ENCODE measurements at regions not wholly inside any gene's neighbourhood (a gene's known extent, or its start where the extent isn't known, plus 50 kb on each side); places are given as distances from the start of the nearest gene placed in this dataset.
A peak's percentile ranks its signal among the peaks of the same experiment; 100 is the strongest.
"Not testable (repeated sequence)": the region's sequence is repeated elsewhere in the genome, so short reads cannot be mapped to it uniquely, and the experiment has no call there.

DNA sequence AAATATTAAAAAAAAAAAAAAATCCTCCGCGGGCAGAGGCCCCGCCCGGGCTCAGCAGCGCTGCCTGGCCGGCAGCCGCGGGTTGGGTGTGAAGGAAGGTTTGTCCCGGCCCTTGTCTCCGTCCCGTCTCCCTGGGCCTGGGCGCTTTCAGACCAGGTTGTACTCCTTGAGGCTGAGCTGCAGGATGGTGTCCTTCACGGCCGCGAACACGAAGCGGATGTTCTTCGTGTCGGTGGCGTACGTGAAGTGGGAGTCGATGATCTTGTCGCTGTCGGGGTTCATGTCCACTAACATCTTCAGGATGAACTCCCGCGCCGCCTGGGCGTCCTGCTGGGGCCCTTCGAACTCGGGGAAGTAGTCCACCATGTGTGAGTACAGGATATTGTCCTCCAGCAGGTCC, 123.7 kb upstream of the KCTD7 start:
- Histone ChIP-seq H3K9me3 (ENCODE audit: control insufficient read depth in 1 of 2, low read length in 2 of 2) (no peaks in the 10 kb centered on the region), H3K4me1 (ENCODE audit: control insufficient read depth in 1 of 2, insufficient read depth in 2 of 2, low read length in 2 of 2) (no peaks in the 10 kb centered on the region), H3K27ac (ENCODE audit: low read length) (no peak overlapping the region), H3K36me3 (ENCODE audit: control insufficient read depth in 1 of 2, insufficient read depth in 2 of 2, low read length in 2 of 2) (no peaks in the 10 kb centered on the region), H3K27me3 (ENCODE audit: low read depth, low read length) (peaks cover 3% of the 10 kb centered on the region), H3K4me3 (ENCODE audit: low read depth in 1 of 2, low read length in 2 of 2) (no peak overlapping the region)

DNA sequence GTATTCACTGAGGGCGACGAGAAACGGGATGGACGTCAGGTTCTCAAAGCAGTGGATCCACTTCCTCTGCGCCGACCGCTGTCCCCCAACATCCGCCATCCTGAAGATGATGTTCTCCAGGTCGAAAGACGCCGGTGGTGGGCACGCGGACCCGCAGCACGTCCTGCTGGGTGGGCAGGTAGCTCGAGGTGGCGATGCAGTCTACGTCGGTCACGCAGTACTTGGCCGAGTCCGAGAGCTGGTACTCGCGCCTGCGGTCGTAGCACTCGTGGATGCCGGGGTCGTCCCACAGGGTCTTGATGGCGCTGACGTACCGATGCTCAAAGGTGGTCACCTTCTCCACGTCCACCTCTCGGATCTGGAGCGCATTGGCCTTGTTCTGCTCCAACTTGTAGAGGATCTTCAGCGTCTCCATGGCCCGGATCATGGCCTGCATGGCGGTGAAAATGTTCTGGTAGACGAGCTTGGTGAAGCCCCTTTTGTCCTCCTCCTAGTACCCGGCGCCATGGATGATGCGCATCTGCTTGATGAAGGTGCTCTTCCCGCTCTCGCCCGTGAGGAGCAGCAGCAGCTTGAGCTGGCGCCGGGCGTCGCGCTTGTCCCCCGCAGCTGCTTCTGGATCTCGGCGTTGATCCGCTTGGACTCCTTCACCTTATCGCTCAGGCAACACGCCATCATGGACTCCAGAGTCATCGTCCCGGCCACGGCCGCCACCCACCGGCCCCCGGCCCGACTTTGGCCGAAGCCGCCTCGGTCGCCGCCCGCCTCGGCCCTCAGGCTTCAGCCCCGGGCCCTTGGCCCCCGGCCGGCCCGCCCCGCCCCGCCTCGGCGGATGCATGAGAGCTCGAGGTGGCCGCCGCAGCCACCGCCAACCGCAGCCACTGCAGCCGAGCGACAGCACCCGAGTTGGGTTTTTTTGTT, 122.9 kb upstream of the KCTD7 start:
- Histone ChIP-seq H3K27ac (ENCODE audit: low read length) (no peak overlapping the region), H3K9me3 (ENCODE audit: control insufficient read depth in 1 of 2, low read length in 2 of 2) (no peaks in the 10 kb centered on the region), H3K4me1 (ENCODE audit: control insufficient read depth in 1 of 2, insufficient read depth in 2 of 2, low read length in 2 of 2) (no peaks in the 10 kb centered on the region), H3K4me3 (ENCODE audit: low read depth in 1 of 2, low read length in 2 of 2) (peak overlapping the region in 1 of 2 donors; percentile 33), H3K36me3 (ENCODE audit: control insufficient read depth in 1 of 2, insufficient read depth in 2 of 2, low read length in 2 of 2) (no peaks in the 10 kb centered on the region), H3K27me3 (ENCODE audit: low read depth, low read length) (peaks cover 3% of the 10 kb centered on the region)

- not testable (repeated sequence) for H3K27me3 ChIP-seq (ENCODE audit: low read depth, low read length); H3K36me3 ChIP-seq (ENCODE audit: control insufficient read depth in 1 of 2, insufficient read depth in 2 of 2, low read length in 2 of 2); H3K4me3 ChIP-seq (ENCODE audit: low read depth in 1 of 2, low read length in 2 of 2); H3K4me1 ChIP-seq (ENCODE audit: control insufficient read depth in 1 of 2, insufficient read depth in 2 of 2, low read length in 2 of 2); H3K9me3 ChIP-seq (ENCODE audit: control insufficient read depth in 1 of 2, low read length in 2 of 2); H3K27ac ChIP-seq (ENCODE audit: low read length)
Observed at GRCh38 chr7:66506703-66507102, 122.0 kb upstream of the KCTD7 start.

DNA sequence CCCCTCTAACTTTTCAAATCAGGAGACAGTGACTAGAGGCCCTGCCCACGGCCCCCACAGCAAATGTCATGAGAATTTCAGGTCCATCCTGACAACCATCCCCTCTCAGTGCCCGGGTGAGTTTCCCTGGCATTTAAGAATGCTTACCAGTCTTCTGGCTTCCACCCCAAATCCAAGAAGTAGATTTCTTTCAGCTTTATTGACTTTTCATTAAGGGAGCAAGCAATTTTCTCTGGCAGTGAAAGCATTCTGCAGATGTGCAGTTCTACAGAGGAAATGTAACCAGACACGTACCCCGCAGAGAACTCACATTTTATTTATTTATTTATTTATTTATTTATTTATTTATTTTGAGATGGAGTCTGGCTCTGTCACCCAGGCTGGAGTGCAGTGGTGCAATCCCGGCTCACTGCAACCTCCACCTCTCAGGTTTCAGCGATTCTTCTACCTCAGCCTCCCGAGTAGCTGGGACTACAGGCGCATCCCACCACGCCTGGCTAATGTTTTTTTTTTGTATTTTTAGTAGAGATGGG, 120.9 kb upstream of the KCTD7 start:
- Histone ChIP-seq H3K27ac (ENCODE audit: low read length) (no peak overlapping the region), H3K9me3 (ENCODE audit: control insufficient read depth in 1 of 2, low read length in 2 of 2) (no peaks in the 10 kb centered on the region), H3K36me3 (ENCODE audit: control insufficient read depth in 1 of 2, insufficient read depth in 2 of 2, low read length in 2 of 2) (no peaks in the 10 kb centered on the region), H3K4me3 (ENCODE audit: low read depth in 1 of 2, low read length in 2 of 2) (no peak overlapping the region), H3K4me1 (ENCODE audit: control insufficient read depth in 1 of 2, insufficient read depth in 2 of 2, low read length in 2 of 2) (no peaks in the 10 kb centered on the region), H3K27me3 (ENCODE audit: low read depth, low read length) (peaks cover 3% of the 10 kb centered on the region)

- H3K27me3 ChIP-seq (ENCODE audit: low read depth, low read length): peaks cover 3% of the 10 kb centered on the region
- no peaks in the 10 kb centered on the region for H3K4me1 ChIP-seq (ENCODE audit: control insufficient read depth in 1 of 2, insufficient read depth in 2 of 2, low read length in 2 of 2)
- no peaks in the 10 kb centered on the region for H3K9me3 ChIP-seq (ENCODE audit: control insufficient read depth in 1 of 2, low read length in 2 of 2)
- no peak overlapping the region for H3K4me3 ChIP-seq (ENCODE audit: low read depth in 1 of 2, low read length in 2 of 2)
- no peaks in the 10 kb centered on the region for H3K36me3 ChIP-seq (ENCODE audit: control insufficient read depth in 1 of 2, insufficient read depth in 2 of 2, low read length in 2 of 2)
- no peak overlapping the region for H3K27ac ChIP-seq (ENCODE audit: low read length)
Observed at GRCh38 chr7:66508431-66508830, 120.2 kb upstream of the KCTD7 start.

GRCh38 chr7:66514050-66514449, 114.6 kb upstream of the KCTD7 start:
- no peaks in the 10 kb centered on the region for H3K27me3 ChIP-seq (ENCODE audit: low read depth, low read length)
- no peak overlapping the region for H3K4me3 ChIP-seq (ENCODE audit: low read depth in 1 of 2, low read length in 2 of 2)
- H3K9me3 ChIP-seq (ENCODE audit: control insufficient read depth in 1 of 2, low read length in 2 of 2): no peaks in the 10 kb centered on the region
- H3K36me3 ChIP-seq (ENCODE audit: control insufficient read depth in 1 of 2, insufficient read depth in 2 of 2, low read length in 2 of 2): no peaks in the 10 kb centered on the region
- H3K27ac ChIP-seq (ENCODE audit: low read length): no peak overlapping the region
- H3K4me1 ChIP-seq (ENCODE audit: control insufficient read depth in 1 of 2, insufficient read depth in 2 of 2, low read length in 2 of 2): no peaks in the 10 kb centered on the region

DNA sequence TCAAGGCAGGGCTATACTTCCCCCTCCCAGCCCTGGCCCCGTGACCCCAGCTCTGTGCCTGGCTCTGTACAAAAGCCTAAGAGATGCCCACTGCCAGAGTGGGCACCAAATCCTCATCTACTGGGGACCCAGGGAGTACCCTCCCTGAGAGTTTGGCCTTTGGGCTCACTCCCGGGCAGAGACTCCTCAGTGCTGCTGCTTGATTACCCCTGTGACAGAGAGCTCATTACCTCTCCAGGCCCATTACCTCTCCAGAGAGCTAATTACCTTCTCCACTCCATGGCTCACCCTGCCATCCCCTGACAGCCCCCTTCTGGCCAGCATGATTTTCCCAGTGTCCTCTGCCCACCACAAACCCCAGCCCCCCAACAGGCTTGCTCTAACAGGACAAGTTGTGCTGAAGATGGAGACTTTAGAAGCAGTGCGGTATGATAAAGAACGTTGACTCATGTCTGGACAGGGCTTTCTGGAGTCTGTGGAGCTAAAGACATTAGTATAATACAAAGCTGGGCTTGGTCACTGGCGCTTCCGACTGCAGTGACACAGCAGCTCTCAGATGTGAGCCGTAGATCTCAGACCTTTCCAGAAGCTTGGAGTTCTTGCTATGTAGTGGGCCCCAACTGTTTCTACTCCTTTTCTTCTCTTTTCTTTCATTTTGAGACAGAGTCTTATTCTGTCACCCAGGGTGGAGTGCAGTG, 111.3 kb upstream of the KCTD7 start:
- no peaks in the 10 kb centered on the region for H3K4me1 ChIP-seq (ENCODE audit: control insufficient read depth in 1 of 2, insufficient read depth in 2 of 2, low read length in 2 of 2)
- no peaks in the 10 kb centered on the region for H3K27me3 ChIP-seq (ENCODE audit: low read depth, low read length)
- H3K27ac ChIP-seq (ENCODE audit: low read length): no peak overlapping the region
- no peaks in the 10 kb centered on the region for H3K9me3 ChIP-seq (ENCODE audit: control insufficient read depth in 1 of 2, low read length in 2 of 2)
- no peak overlapping the region for H3K4me3 ChIP-seq (ENCODE audit: low read depth in 1 of 2, low read length in 2 of 2)
- H3K36me3 ChIP-seq (ENCODE audit: control insufficient read depth in 1 of 2, insufficient read depth in 2 of 2, low read length in 2 of 2): no peaks in the 10 kb centered on the region

DNA sequence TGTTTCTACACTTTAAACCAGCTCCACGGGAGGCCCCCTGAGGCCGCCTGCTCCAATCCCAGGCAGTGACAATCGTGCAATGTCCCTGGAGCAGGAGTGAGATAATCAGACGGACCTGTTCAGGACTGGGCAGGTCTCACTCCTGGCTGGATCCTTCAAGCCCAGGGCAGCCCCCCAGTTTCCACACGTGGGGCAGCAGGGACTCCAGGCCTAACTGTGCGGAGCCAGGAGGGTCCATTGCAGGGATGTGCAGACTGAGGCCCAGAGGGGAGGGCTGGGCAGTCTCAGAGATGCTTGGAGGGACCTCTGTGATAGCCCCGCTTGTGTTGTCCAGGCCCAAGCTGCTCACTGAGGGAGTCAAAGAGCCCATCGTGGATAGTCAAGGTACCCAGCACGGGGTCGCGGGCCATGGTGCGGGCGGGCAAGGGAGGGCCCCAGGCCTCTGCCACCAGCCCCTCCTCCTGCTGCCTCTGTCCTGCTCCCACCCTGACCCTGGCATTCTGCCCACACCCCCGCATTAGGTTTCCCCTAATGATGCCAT, 110.5 kb upstream of the KCTD7 start:
- Histone ChIP-seq H3K36me3 (ENCODE audit: control insufficient read depth in 1 of 2, insufficient read depth in 2 of 2, low read length in 2 of 2) (no peaks in the 10 kb centered on the region), H3K9me3 (ENCODE audit: control insufficient read depth in 1 of 2, low read length in 2 of 2) (no peaks in the 10 kb centered on the region), H3K27ac (ENCODE audit: low read length) (no peak overlapping the region), H3K4me1 (ENCODE audit: control insufficient read depth in 1 of 2, insufficient read depth in 2 of 2, low read length in 2 of 2) (no peaks in the 10 kb centered on the region), H3K27me3 (ENCODE audit: low read depth, low read length) (no peaks in the 10 kb centered on the region), H3K4me3 (ENCODE audit: low read depth in 1 of 2, low read length in 2 of 2) (no peak overlapping the region)

GRCh38 chr7:66521675-66522074, 107.0 kb upstream of the KCTD7 start:
- no peaks in the 10 kb centered on the region for H3K9me3 ChIP-seq (ENCODE audit: control insufficient read depth in 1 of 2, low read length in 2 of 2)
- H3K4me3 ChIP-seq (ENCODE audit: low read depth in 1 of 2, low read length in 2 of 2): no peak overlapping the region

GRCh38 chr7:66522518-66522917, 106.2 kb upstream of the KCTD7 start:
- Histone ChIP-seq H3K4me1 (ENCODE audit: control insufficient read depth in 1 of 2, insufficient read depth in 2 of 2, low read length in 2 of 2) (no peaks in the 10 kb centered on the region), H3K36me3 (ENCODE audit: control insufficient read depth in 1 of 2, insufficient read depth in 2 of 2, low read length in 2 of 2) (no peaks in the 10 kb centered on the region), H3K27ac (ENCODE audit: low read length) (no peak overlapping the region), H3K9me3 (ENCODE audit: control insufficient read depth in 1 of 2, low read length in 2 of 2) (no peaks in the 10 kb centered on the region), H3K4me3 (ENCODE audit: low read depth in 1 of 2, low read length in 2 of 2) (no peak overlapping the region), H3K27me3 (ENCODE audit: low read depth, low read length) (no peaks in the 10 kb centered on the region)

More at GRCh38 chr7:66521675-66522074, 107.0 kb upstream of the KCTD7 start:
- H3K36me3 ChIP-seq (ENCODE audit: control insufficient read depth in 1 of 2, insufficient read depth in 2 of 2, low read length in 2 of 2): no peaks in the 10 kb centered on the region
- no peaks in the 10 kb centered on the region for H3K27me3 ChIP-seq (ENCODE audit: low read depth, low read length)
- H3K27ac ChIP-seq (ENCODE audit: low read length): no peak overlapping the region
- H3K4me1 ChIP-seq (ENCODE audit: control insufficient read depth in 1 of 2, insufficient read depth in 2 of 2, low read length in 2 of 2): no peaks in the 10 kb centered on the region

DNA sequence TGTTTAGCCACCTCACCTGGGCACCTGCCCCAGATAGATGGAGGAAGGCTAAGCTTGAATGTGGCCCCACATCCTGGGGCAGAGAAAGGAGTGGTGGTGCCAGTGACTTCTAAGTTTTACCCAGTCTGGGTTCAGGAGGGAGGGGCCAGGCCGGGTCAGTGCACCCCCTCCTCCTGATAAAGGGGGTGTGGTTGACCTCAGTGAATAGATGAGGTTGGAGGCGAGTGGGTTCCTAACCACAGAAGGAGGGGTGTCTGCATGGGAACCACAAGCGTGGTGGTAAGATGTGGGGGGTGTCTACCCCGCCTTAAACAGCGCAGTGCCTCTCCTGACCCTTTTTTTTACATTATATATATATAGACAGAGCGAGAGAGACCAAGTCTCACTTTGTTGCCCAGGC, 105.3 kb upstream of the KCTD7 start:
- H3K27me3 ChIP-seq (ENCODE audit: low read depth, low read length): no peaks in the 10 kb centered on the region
- no peak overlapping the region for H3K4me3 ChIP-seq (ENCODE audit: low read depth in 1 of 2, low read length in 2 of 2)

More for the DNA sequence above, 105.3 kb upstream of the KCTD7 start:
- H3K27ac ChIP-seq (ENCODE audit: low read length): no peak overlapping the region
- H3K36me3 ChIP-seq (ENCODE audit: control insufficient read depth in 1 of 2, insufficient read depth in 2 of 2, low read length in 2 of 2): no peaks in the 10 kb centered on the region
- H3K4me1 ChIP-seq (ENCODE audit: control insufficient read depth in 1 of 2, insufficient read depth in 2 of 2, low read length in 2 of 2): no peaks in the 10 kb centered on the region
- H3K9me3 ChIP-seq (ENCODE audit: control insufficient read depth in 1 of 2, low read length in 2 of 2): no peaks in the 10 kb centered on the region

Data from muscle layer of duodenum (tissue), 2 donors.